ENCODE measurements at regions not wholly inside any gene's neighbourhood (a gene's known extent, or its start where the extent isn't known, plus 50 kb on each side); places are given as distances from the start of the nearest gene placed in this dataset.

DNA sequence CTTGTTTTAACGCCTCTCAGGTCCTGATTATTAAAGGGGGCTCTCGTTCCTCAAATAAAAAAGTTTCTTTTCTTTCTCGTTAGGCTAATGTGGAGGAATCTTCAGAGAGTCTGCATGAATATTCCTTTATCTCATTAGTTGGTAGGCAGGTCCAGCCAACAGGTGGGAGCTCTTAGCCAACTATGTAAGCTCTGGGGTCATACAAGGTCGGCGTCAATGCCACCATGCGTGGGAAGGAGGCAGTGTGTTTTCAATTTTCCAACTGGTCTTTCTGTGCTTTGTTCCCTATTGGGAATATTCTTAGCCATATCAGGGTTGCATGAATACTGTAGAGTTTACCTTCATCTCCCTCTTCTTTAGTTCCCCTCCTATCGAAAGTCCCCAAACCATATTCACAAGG lies 118.5 kb upstream of the SVIL start:
- H3K4me1 ChIP-seq (ENCODE audit: insufficient read depth, low read length, poor library complexity, severe bottlenecking) = no peaks in the 10 kb centered on the region
- intact Hi-C loops (cut with micrococcal nuclease; ENCODE audit: unreplicated experiment) = no loop called here
- no peak overlapping the region for H3K27ac ChIP-seq (ENCODE audit: low read depth, low read length, poor library complexity, severe bottlenecking)
- no peak for DNase-seq (ENCODE audit: low spot score)
- H3K4me3 ChIP-seq (ENCODE audit: low read depth, low read length, poor library complexity, severe bottlenecking) = no peak overlapping the region
- no peaks in the 10 kb centered on the region for H3K27me3 ChIP-seq (replicated peaks; ENCODE audit: insufficient read depth, low read depth, low read length, poor library complexity)
- no peaks in the 10 kb centered on the region for H3K9me3 ChIP-seq (ENCODE audit: low read depth, low read length, poor library complexity, severe bottlenecking)
- BruUV-seq (replicated peaks) = no TSS peak
- ChIA-PET POLR2A (ENCODE audit: low non-redundant PET) (no interaction called here), CTCF (no interaction called here)
- no peak for TF ChIP-seq EZH2 (IDR thresholded peaks at IDR 0.05; ENCODE audit: borderline replicate concordance, low read depth, low read length, poor library complexity, severe bottlenecking)
- TF ChIP-seq, protein P1, sequence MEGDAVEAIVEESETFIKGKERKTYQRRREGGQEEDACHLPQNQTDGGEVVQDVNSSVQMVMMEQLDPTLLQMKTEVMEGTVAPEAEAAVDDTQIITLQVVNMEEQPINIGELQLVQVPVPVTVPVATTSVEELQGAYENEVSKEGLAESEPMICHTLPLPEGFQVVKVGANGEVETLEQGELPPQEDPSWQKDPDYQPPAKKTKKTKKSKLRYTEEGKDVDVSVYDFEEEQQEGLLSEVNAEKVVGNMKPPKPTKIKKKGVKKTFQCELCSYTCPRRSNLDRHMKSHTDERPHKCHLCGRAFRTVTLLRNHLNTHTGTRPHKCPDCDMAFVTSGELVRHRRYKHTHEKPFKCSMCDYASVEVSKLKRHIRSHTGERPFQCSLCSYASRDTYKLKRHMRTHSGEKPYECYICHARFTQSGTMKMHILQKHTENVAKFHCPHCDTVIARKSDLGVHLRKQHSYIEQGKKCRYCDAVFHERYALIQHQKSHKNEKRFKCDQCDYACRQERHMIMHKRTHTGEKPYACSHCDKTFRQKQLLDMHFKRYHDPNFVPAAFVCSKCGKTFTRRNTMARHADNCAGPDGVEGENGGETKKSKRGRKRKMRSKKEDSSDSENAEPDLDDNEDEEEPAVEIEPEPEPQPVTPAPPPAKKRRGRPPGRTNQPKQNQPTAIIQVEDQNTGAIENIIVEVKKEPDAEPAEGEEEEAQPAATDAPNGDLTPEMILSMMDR (conservative IDR thresholded peaks at IDR 0.05; ENCODE audit: low read depth, low read length) = no peak
- no peaks in the 10 kb centered on the region for H3K36me3 ChIP-seq (ENCODE audit: insufficient read depth, low read length, poor library complexity, severe bottlenecking)

DNA sequence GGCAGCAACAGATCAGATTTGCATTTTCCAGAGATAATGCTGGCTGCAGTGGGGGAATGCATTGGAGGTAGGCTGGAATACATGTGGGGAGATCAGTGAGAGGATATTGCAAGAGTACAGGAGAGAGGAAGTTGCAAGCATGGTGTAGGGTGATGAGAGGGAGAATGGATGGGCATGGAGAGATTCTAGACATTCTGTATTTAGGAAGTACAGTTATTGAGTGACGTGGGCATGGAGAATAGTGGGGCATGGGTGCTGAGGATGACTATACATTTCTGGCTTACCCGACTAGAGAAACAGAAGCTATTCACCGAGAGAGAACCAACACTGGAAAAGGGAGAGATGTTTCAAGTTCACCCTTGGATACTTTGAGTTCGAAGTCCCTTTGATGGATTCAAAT lies 116.9 kb upstream of the SVIL start:
- no peak for DNase-seq (ENCODE audit: low spot score)
- BruUV-seq (replicated peaks) = no TSS peak
- no peaks in the 10 kb centered on the region for H3K9me3 ChIP-seq (ENCODE audit: low read depth, low read length, poor library complexity, severe bottlenecking)
- POLR2A ChIA-PET (ENCODE audit: low non-redundant PET) = no interaction called here
- TF ChIP-seq, protein P1 (conservative IDR thresholded peaks at IDR 0.05; ENCODE audit: low read depth, low read length) = no peak
- no peaks in the 10 kb centered on the region for H3K27me3 ChIP-seq (replicated peaks; ENCODE audit: insufficient read depth, low read depth, low read length, poor library complexity)
- CTCF ChIA-PET = no interaction called here
- H3K4me3 ChIP-seq (ENCODE audit: low read depth, low read length, poor library complexity, severe bottlenecking) = no peak overlapping the region
- intact Hi-C loops (cut with micrococcal nuclease; ENCODE audit: unreplicated experiment) = no loop called here
- H3K4me1 ChIP-seq (ENCODE audit: insufficient read depth, low read length, poor library complexity, severe bottlenecking) = no peaks in the 10 kb centered on the region
- H3K27ac ChIP-seq (ENCODE audit: low read depth, low read length, poor library complexity, severe bottlenecking) = no peak overlapping the region
- no peaks in the 10 kb centered on the region for H3K36me3 ChIP-seq (ENCODE audit: insufficient read depth, low read length, poor library complexity, severe bottlenecking)

DNA sequence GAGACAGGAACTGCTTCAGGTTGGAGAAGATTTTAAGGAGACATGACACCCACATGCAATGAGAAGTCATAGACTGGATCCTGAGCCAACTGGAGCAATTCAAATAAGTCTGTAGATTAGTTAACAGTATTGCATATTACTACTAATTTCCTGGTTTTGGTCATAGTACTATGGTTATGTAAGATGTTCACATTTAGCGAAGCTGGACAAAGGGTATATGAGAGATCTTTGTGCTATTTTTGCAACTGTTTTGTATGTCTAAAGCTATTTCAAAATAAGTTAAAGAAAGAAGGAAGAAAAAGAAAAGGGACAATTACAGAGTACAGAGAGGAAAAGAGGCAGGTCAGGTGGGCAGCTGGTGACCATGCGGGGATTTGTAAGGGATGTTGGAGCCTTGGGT lies 116.5 kb upstream of the SVIL start:
- H3K36me3 ChIP-seq (ENCODE audit: insufficient read depth, low read length, poor library complexity, severe bottlenecking) = no peaks in the 10 kb centered on the region
- BruUV-seq (replicated peaks) = no TSS peak
- no peak overlapping the region for H3K27ac ChIP-seq (ENCODE audit: low read depth, low read length, poor library complexity, severe bottlenecking)
- H3K9me3 ChIP-seq (ENCODE audit: low read depth, low read length, poor library complexity, severe bottlenecking) = no peaks in the 10 kb centered on the region
- no peaks in the 10 kb centered on the region for H3K27me3 ChIP-seq (replicated peaks; ENCODE audit: insufficient read depth, low read depth, low read length, poor library complexity)
- intact Hi-C loops (cut with micrococcal nuclease; ENCODE audit: unreplicated experiment) = no loop called here
- TF ChIP-seq, protein P1 (conservative IDR thresholded peaks at IDR 0.05; ENCODE audit: low read depth, low read length) = no peak
- no peak for TF ChIP-seq EZH2 (IDR thresholded peaks at IDR 0.05; ENCODE audit: borderline replicate concordance, low read depth, low read length, poor library complexity, severe bottlenecking)
- ChIA-PET CTCF (no interaction called here), POLR2A (ENCODE audit: low non-redundant PET) (no interaction called here)
- no peaks in the 10 kb centered on the region for H3K4me1 ChIP-seq (ENCODE audit: insufficient read depth, low read length, poor library complexity, severe bottlenecking)
- H3K4me3 ChIP-seq (ENCODE audit: low read depth, low read length, poor library complexity, severe bottlenecking) = no peak overlapping the region
- DNase-seq (ENCODE audit: low spot score) = no peak

Measured in A673 (cell line).